DMS 273 (cell line): ENCODE measurements at regions not wholly inside any gene's neighbourhood (a gene's known extent, or its start where the extent isn't known, plus 50 kb on each side); places are given as distances from the start of the nearest gene placed in this dataset.

ENCODE experiments used
- DNase-seq: peaks from one replicate; lab custom pipeline; 2025; ENCODE audit not compliant: unreplicated experiment; lab: John Stamatoyannopoulos, UW

DNA sequence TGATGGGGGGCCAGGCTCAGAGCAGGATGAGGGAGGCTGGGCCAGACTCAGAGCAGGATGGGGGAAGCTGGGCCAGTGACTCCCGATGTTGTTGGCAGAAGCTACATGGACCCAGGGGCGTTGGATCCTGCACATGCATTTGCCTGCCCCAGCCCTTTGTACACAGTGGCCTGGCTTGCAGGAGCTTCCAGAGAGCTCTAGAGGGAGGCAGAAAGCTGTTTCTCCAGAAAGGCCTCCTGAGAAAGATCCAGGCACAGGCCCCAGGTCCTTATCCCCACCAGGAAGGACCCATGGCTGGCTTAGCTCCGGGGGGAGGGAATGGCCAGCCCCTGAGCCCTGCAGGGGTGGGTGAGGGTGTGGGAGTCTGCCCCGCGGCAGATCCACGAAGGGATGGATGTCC is 106.6 kb upstream of the ACTRT2 start:
- no peak for DNase-seq

DNA sequence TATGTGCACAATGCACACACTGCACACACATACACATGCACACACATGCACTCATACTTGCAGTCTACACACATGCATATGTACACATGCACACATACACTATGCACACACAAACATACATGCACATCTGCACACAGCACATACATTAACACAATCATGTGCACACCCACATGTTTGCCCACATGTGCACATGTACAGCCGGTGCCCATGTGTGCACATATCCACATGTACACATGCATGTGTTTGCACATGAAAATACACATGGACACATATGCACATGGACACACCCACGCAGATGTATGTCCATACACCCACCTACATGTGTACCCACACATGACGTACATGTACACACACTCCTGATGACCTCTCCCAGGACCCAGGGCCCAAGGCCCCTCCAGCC is 105.1 kb upstream of the ACTRT2 start:
- DNase-seq = no peak

DNA sequence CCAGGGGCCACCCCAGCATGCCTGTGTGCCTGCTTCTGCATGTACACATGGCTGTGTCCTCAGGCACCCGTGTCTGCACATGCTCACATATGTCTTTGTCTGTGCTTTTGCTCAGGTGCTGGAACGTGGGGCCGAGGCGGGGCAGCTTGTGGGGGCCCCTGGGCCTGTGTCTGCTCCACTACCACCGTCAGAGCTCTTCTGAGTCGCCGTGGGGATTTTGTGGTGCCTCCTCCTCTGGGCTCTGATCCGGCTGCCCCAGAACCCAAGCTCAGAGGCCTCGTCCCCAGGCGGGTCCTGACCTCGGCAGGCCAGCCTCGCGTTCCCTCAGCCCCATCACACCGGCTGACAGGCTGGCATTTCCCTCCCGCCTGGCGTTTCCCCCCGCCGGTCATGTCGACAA is 104.6 kb upstream of the ACTRT2 start:
- DNase-seq = no peak

DNA sequence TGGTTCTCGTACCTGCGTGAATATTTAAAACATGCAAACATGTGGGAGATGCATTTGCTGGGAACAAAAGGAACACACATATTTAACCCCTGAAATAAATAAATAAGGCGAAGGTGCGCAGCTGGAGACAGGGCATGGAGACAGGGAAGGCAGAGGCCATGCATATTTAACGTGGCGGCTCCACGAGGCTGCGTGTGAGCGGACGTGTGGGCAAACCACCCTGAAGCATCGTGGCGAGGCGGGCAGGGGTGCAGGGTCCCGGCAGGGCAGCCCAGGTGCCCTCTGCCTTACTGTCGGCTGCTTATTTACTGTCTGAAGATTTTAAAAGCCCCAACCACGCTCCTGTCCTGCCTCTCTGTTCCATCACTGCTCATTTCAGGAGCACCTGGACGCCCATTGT is 104.0 kb upstream of the ACTRT2 start:
- DNase-seq = no peak

DNA sequence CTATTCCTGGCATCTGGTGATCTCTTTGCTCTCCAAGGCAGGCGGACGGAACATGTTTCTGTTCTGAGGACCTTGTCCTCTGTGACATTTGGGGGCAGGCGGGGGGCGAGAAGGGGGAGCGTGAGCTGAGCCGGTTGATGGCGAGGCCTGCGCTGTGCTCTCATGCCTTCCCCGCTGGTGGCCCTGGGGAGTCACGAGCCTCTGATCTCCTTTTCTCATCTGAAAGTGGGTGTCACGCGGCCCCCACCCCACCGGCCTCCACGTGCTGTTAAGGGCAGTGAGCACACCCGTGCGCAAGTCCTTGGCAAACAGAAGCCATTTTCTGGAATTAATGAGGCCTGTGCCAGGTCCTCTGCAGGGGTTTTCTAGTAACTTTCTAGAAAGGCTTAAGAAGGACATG is 102.8 kb upstream of the ACTRT2 start:
- DNase-seq = no peak

DNA sequence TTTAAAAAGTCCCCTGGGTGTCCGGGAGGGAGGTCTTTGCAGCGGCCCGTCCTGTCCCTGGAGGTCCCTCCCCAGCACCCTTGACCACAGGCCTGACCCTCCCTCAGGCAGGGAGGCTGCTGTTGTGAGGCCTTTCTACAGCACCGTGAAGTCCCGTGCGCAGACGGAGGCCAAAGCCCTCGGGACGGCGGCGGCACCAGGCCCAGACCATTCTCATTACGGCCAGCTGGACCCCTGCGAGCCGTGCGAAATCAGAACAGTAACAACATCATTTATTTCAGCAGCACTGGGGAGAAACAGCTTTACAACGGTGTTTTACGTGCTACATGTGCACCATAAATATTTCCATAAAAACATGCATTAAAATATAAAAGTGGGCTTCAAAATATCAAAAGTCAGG is 101.4 kb upstream of the ACTRT2 start:
- DNase-seq = no peak

DNA sequence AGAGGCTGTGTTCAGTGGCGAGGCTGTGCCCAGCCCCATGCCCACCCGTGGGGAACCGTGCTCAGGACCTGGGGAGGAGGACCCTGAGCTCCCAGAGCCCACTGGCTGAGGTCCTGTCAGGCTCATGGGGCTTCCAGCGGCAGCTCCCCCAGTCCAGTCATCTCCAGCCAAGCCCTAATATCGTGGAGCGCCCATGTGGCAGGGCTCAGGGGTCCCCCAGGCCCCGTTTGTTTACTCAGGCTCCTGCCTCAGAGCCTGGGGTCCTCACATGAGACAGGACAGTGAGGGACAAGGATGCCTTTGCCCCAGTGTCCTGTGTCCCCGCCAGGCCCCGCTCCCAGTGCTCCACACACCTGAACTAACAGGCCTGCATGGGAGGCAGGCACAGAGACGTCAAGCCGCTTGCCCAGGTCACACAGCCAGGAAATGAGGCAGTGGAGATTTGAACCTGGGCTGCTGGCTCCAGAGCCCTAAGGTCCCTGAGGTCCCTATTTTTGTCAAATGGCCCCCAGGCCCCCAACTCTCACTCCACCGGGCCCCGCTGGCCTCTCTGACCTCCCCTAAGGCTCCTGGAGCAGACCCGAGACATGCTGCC is 100.7 kb upstream of the ACTRT2 start:
- no peak for DNase-seq

DNA sequence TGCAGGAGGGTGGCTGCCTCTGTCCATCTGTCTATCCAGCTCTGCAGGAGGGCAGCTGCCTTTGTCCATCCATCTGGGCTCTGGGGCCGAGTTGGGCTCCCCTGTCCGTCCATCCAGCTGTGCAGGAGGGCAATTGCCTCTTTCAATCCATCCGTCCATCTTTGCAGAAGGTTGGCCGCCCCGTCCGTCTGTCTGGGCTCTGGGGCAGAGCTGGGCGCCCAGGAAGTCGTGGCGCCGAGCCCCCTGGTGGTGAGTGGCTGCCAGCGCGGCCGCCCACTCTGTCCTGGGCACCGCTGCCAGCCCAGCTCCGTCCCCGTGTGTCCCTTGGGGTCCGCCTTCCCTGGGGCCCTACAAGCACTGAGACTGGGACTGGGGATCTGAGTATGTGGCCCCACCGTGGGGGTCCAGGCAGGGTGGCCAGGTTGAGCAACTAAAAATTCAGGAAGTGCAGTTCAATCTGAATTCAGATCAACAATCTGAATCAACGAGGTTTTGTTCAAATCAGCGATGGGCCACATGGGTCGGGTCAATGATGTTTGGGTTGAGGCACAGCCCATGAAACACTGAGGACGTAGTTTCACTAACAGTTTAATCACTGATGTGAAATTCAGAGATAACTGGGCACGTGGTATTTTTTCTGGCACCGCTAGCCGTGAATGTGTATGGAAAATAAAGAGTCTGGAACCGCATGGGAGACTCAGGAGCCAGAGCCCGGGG is 99.1 kb upstream of the ACTRT2 start:
- DNase-seq = peak; percentile 53

DNA sequence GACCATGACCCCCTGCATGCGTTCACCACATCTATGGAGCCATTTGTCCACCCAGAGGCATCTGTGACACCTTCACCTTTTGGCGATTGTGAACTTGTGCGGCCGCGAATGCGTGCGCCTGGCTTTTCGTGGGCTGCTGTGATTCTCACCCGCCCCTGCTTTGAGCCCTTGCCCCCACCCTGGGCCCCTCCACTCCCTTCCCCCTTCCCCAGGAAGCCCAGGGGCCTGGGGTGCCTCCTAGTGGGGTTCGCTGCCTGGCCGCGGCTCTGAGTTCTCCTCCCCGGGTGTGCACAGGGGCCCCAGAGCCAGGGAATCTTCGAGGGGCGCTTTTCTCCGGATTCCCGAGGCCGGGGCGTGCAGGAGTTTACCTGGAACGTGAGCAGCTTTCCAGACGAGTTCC is 97.9 kb upstream of the ACTRT2 start:
- no peak for DNase-seq

DNA sequence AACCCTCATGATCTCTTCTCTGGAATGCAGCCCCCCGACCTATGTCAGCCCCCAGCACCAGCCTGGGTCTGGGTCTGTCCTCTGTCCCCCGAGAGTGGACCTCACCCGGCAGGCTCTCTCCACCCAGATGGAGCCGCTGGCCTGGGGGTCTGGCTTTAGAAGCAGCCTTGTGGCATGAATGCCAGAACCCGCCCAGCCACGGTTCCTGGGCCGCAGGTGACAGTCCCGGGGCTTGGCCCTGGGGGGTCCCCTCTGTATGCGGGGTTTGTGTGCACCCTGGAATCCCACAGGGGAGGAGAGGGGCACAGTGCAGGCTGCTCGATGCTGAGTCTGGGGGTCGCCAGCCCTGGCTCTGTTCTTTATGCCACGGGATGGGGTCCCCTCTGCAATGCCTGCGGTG is 96.0 kb upstream of the ACTRT2 start:
- DNase-seq = no peak

DNA sequence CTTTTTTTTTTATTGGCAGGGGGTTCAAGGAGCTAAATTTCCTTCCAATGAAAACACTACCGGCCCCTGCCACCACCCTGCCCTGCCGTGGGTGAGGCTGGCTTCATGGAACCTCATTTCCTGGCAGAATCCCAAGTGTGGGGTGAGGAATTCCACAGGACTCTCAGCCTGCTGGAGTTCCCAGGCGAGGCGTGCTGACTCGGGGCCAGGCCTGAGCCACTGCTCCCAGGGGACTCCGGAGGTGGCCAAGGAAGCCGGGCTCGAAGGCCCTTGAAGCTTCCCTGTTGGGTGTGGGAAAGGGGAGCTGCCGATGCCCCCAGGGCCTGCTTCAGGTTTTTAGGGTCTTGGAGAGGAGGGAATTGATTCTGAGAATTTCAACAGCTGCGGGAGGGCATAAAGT is 95.3 kb upstream of the ACTRT2 start:
- no peak for DNase-seq

DNA sequence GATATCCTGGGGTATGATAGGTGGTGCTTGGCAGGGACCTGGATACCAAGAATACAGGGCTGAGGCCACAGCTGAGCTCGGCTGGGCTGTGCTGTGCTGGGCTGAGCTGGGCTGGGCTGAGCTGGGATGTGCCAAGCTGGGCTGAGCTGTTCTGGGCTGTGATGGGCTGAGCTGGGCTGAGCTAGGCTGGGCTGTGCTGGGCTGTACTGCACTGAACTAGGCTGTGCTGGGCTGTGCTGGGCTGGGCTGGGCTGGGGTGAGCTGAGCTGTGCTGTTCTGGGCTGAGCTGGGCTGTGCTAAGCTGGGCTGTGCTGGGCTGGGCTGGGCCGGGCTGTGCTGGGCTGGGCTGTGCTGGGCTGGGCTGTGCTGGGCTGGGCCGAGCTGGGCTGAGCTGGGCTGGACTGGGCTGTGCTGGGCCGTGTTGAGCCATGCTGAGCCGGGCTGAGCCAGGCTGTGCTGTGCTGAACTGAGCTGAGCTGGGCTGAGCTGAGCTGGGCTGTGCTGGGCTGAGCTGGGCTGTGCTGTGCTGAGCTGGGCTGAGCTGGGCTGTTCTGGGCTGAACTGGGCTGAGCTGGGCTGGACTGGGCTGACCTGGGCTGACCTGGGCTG is 94.7 kb upstream of the ACTRT2 start:
- DNase-seq = no peak

DNA sequence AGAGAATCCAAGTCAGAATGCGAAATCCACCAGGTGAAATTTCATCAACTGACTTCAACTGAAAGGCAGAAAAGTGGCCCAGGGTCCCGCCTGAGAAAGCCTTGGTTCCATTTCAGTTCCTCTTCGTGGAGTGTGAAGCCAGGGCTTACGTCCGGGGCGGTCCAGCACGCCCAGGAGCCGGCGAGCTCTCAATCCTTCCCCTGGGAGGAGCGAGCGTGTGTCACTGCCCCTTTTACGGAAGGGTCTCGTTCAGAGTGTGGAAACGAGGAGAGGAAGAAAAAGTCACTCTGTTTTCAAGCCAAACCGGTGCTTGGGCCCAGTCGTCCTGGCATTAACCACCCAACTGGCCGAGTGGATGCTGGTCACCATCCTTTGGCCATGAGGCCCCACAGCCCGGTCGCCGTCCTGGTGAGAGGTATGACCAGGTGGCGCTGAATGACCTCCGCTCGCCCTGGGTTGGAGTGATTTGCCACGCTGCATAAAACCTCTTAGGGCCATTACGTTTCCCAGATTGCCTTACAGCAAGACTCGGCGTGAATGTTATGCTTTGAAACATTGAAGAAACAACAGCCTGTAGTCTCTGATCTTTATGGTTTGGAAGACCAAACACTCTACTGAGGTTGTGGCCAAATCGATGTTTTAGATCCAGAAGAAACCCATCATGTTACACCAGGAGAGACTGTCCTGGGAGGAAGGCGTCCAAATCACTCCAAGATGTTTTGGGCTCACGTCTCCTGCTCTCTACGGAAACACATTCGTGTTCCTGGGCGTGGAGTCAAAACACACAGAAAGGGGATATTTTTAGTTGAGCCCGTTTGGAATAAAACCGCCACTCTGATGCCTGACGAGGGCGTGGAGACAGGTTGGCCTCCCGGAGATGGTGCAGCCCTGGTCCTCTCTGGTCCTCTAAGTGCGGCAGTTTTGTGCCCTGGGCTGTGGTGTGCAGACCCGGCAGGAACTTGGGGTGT is 93.6 kb upstream of the ACTRT2 start:
- DNase-seq = no peak

DNA sequence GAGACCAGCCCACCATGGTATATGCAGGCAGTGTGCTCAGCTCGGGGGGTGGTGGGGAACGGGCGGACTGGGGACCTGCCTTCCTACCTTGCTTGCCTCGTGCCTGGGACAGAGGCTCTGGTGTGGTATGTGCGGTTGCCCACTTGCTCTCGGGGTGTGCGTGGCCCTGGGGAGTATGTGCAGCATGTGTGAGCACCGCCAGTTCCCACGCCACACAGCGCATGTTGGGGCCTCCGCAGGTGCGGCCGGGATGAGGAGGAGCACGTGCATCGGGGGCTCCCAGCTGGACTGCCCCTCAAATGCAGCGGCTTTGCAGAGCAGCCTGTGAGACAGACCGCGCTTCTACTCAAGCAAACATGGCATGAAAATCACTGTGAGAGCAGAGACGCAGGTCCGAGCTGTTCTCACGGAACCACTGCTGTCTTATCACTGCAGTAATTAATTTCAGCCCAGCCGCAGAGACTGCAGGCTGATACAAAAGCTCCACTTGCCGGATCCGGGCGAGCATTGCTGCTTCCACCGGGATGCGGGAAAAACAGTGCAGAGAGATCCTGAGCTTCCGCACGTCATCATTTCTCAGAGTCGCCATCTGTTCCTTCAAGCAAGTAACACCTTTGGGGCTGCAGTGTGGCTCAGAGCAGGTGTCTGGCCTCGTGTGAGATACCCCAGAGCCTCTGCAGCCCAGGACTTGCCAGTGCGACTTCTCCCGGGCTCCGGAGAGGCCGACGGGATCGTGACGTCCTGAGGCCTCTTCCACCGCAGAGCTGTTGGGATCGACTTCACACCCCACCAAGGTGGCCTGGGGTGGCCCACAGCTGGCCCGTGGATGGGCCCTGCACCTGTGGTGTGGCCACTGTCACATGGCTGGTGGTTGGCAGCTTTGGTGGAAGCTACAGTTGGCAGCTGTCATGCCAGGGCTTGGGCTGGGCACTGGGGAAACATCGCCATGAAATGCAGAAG is 92.6 kb upstream of the ACTRT2 start:
- DNase-seq = peak; percentile 24

DNA sequence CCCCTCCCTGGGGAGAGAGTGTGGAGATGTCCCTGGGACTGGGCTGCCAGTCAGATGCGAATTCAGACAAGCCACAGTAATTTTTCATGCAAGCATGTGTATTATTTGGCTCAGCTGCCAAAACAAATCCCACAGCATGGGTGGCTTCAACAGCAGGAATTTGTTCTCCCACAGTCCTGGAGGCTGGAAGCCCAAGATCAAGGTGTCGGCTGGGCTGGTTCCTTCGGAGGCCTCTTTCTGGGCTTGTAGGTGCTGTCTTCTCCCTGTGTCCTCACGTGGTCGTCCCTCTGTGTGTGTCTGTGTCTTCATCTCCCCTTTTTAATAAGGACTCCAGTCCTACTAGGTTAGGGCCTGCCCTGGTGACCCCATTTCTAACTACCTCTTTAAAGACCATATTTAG is 91.9 kb upstream of the ACTRT2 start:
- no peak for DNase-seq

DNA sequence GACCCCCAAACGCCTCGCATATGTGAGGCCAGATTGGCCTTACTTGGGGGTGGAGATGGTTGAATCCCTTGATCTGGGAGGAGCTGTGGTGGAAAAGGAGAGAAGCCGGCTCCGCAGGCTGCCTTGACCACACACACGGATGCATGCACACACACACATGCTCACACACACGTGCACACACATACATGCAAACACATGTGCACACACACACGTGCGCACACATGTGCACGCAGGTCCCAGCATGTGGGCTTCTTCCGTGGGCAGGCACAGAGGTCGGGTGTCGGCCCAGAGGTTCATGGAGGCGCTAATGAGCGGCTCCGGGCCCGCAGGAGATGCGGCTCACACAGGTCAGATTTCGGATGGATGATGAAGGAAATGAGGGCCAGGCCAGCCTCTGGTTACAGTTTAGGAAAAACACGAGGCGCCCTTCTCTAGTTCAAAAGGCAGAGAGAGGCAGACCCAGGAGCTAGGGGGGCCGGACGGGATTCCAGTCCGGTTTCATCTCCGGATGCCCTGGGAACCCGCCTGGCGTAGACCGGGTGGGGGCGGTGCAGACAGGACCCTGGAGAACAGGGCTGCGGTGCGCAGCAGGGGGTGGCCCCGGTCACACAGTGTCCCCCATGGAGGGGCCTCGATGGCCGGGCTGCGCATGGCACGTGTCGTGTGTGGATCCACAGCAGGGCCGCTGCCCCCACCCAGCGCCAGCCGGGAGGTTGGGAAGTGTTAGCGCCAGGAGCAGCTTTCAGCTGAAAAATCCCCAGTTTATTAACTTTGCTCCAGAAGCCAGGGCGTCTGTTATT is 91.1 kb upstream of the ACTRT2 start:
- no peak for DNase-seq

DNA sequence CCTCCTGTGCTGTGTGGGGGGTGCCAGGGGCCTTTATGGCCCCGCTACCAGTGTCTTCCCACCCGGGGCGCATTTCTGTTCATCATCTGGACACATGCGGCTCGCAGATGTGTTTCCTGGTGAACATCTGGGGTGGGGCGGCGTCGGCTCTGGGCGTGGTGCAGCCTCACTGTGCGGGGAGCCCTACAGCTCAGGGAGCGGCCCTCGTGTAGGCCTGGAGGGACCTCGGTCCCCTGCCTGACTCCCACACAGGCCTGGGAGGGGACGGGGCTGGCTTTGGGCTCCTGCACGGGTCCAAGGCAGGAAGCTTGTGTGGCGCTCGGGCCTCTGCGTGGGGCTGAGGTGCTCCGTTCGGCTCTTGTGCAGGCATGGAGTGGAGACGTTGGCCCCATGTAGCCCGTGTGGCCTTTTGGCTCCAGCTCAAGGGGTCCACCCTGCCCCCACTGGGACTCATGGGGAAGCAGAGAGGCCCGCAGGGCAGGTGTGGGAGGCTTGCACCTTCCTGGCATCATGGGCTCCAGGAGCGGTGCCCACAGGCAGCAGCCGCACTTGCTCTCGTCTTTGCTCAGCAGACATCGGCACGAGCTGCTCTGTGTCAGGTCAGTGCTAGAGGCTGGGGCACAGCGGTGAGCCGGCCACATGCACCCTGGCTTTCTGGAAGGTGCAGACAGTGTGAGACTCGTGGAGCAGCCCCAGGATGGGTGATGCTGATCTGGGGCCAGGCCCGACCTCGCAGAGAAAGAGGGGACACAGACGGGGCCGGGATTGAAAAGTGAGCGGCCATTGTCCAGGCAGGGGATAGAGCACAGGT is 90.1 kb upstream of the ACTRT2 start:
- DNase-seq = no peak

DNA sequence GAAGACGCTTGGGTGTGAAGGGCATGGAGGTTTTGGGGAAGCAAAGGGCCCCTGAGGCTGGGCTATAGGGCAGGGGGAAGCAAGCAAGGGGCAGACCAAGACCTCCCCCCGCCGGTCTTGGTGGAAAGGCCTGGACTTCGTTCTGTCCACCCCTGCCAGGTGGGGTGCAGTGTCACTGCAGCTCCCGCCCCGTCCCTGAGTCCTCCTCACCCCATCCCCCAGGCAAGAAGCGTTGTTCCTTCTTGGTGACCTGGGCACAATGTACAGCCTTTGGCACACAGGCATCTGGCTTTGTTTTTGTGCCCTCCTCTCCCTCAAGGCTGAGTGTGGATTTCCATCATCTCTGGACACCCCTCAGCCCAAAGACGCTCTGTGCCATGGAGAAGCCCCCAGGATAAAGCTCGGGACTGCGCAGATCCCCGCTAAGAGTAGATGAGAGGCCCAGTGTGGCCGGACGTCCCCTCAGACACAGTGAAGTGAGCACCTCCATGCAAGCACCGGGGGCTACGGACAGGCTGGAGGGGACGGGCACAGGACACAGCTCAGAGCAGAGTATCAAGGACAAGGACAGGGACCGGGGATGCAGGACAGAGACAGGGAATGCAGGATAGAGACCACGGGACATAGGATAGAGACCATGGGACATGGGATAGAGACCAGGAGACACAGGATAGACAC is 89.4 kb upstream of the ACTRT2 start:
- DNase-seq = no peak
